H9 (cell line): ENCODE measurements at regions not wholly inside any gene's neighbourhood (a gene's known extent, or its start where the extent isn't known, plus 50 kb on each side); places are given as distances from the start of the nearest gene placed in this dataset.

Experiments used
- DNase-seq: peaks from one replicate; pipeline ENCODE4 v3.0.0-alpha.2; 2017
- H2AFZ ChIP-seq: one replicate; pipeline ENCODE4 v1.6.1; 2013; ENCODE audit warnings: mild to moderate bottlenecking, low read length, control low read depth, moderate library complexity
- H2AK5ac ChIP-seq: 2 replicates; pipeline ENCODE4 v1.6.1; 2013; ENCODE audit warnings: low read length, control low read depth, mixed read lengths; ENCODE audit not compliant: insufficient read length
- H2BK120ac ChIP-seq: one replicate; pipeline ENCODE4 v1.6.1; 2013; ENCODE audit warnings: low read depth, mild to moderate bottlenecking, low read length, control low read depth, inconsistent platforms; ENCODE audit not compliant: poor library complexity, severe bottlenecking
- H2BK12ac ChIP-seq: 2 replicates; pipeline ENCODE4 v1.6.1; 2013; ENCODE audit warnings: low read length, control low read depth, mixed read lengths, low read depth; ENCODE audit not compliant: insufficient read length
- H2BK15ac ChIP-seq: 2 replicates; pipeline ENCODE4 v1.6.1; 2013; ENCODE audit warnings: low read depth, low read length, control low read depth
- H2BK20ac ChIP-seq: one replicate; pipeline ENCODE4 v1.6.1; 2013; ENCODE audit warnings: low read depth, mild to moderate bottlenecking, low read length, control low read depth, inconsistent platforms; ENCODE audit not compliant: poor library complexity, severe bottlenecking
- H2BK5ac ChIP-seq: 2 replicates; pipeline ENCODE4 v1.6.1; 2013; ENCODE audit warnings: low read length, control low read depth, mixed read lengths; ENCODE audit not compliant: insufficient read length
- H3K14ac ChIP-seq: 2 replicates; pipeline ENCODE4 v1.6.1; 2013; ENCODE audit warnings: low read length, control low read depth; ENCODE audit not compliant: insufficient read depth
- H3K18ac ChIP-seq: 2 replicates; pipeline ENCODE4 v1.6.1; 2013; ENCODE audit warnings: low read depth, mild to moderate bottlenecking, mixed read lengths, low read length, control low read depth; ENCODE audit not compliant: insufficient read length
- H3K23ac ChIP-seq: 2 replicates; pipeline ENCODE4 v1.6.1; 2013; ENCODE audit warnings: low read length, control low read depth, mixed read lengths, low read depth; ENCODE audit not compliant: insufficient read length
- H3K23me2 ChIP-seq: 2 replicates; pipeline ENCODE4 v1.6.1; 2013; ENCODE audit warnings: low read depth, mild to moderate bottlenecking, mixed read lengths, low read length, control low read depth; ENCODE audit not compliant: insufficient read length, poor library complexity, severe bottlenecking
- H3K27ac ChIP-seq: 2 replicates; pipeline ENCODE4 v1.5.1; 2013; ENCODE audit warnings: low read length, control low read depth, mixed read lengths, low read depth; ENCODE audit not compliant: insufficient read length
- H3K27me3 ChIP-seq: 2 replicates; pipeline ENCODE4 v1.6.1; 2013; ENCODE audit warnings: low read length, control low read depth, inconsistent platforms; ENCODE audit not compliant: insufficient read depth
- H3K4ac ChIP-seq: 2 replicates; pipeline ENCODE4 v1.6.1; 2013; ENCODE audit warnings: low read depth, mild to moderate bottlenecking, control low read depth, inconsistent platforms, low read length, moderate library complexity
- H3K4me1 ChIP-seq: 2 replicates; pipeline ENCODE4 v1.6.1; 2013; ENCODE audit warnings: low read length, control low read depth, inconsistent platforms; ENCODE audit not compliant: insufficient read depth
- H3K4me2 ChIP-seq: 2 replicates; pipeline ENCODE4 v1.6.1; 2013; ENCODE audit warnings: low read length, control low read depth, mixed read lengths; ENCODE audit not compliant: insufficient read length, insufficient read depth
- H3K56ac ChIP-seq: 2 replicates; pipeline ENCODE4 v1.6.1; 2013; ENCODE audit warnings: low read depth, mild to moderate bottlenecking, mixed read lengths, low read length, control low read depth; ENCODE audit not compliant: insufficient read length
- H3K79me1 ChIP-seq: 2 replicates; pipeline ENCODE4 v1.6.1; 2013; ENCODE audit warnings: low read depth, mild to moderate bottlenecking, moderate library complexity, low read length, control low read depth, inconsistent platforms; ENCODE audit not compliant: insufficient read depth, poor library complexity, severe bottlenecking
- H3K79me2 ChIP-seq: 2 replicates; pipeline ENCODE4 v1.6.1; 2013; ENCODE audit warnings: low read length, control low read depth, inconsistent platforms; ENCODE audit not compliant: insufficient read depth
- H3K9ac ChIP-seq: 2 replicates; pipeline ENCODE4 v1.6.1; 2013; ENCODE audit warnings: low read length, control low read depth, mixed read lengths; ENCODE audit not compliant: insufficient read length; ENCODE audit errors: extremely low read depth
- H3K9me3 ChIP-seq: one replicate; pipeline ENCODE4 v1.6.1; 2013; ENCODE audit warnings: low read depth, low read length, inconsistent platforms; ENCODE audit not compliant: control insufficient read depth
- H3T11ph ChIP-seq: one replicate; pipeline ENCODE4 v1.6.1; 2013; ENCODE audit warnings: mild to moderate bottlenecking, low read length, control low read depth, inconsistent platforms
- H4K20me1 ChIP-seq: one replicate; pipeline ENCODE4 v1.6.1; 2013; ENCODE audit not compliant: control insufficient read depth, insufficient read length, insufficient read depth
- H4K5ac ChIP-seq: 2 replicates; pipeline ENCODE4 v1.6.1; 2013; ENCODE audit warnings: low read depth, mild to moderate bottlenecking, mixed read lengths, low read length, control low read depth; ENCODE audit not compliant: insufficient read length
- H4K8ac ChIP-seq: replicated peaks from 2 replicates; pipeline ENCODE4 v1.6.1; 2013; ENCODE audit warnings: low read length, control low read depth, mixed read lengths, low read depth; ENCODE audit not compliant: insufficient read length
- H4K91ac ChIP-seq: 2 replicates; pipeline ENCODE4 v1.6.1; 2013; ENCODE audit warnings: low read depth, mild to moderate bottlenecking, moderate library complexity, mixed read lengths, low read length, control low read depth; ENCODE audit not compliant: insufficient read length
- H3K27ac Mint-ChIP-seq, 3 experiments: 2 replicates in 2 of 3; 3 replicates in 1 of 3; pipeline ENCODE4 v1.8.0; 2020 to 2021; ENCODE audit warnings: mixed read lengths in 3 of 3, mild to moderate bottlenecking in 1 of 3, moderate library complexity in 1 of 3
- H3K27me3 Mint-ChIP-seq: 2 replicates; pipeline ENCODE4 v1.8.0; 2021; ENCODE audit warnings: low read depth, mild to moderate bottlenecking, moderate library complexity, mixed read lengths
- H3K36me3 Mint-ChIP-seq, 3 experiments: 2 replicates in 2 of 3; 3 replicates in 1 of 3; pipeline ENCODE4 v1.8.0; 2020 to 2021; ENCODE audit warnings: low read depth in 3 of 3, mixed read lengths in 3 of 3; ENCODE audit not compliant: insufficient read depth in 1 of 3
- H3K4me1 Mint-ChIP-seq, 2 experiments: 2 replicates each; pipeline ENCODE4 v1.8.0; 2020; ENCODE audit warnings: mixed read lengths in 2 of 2
- H3K4me3 Mint-ChIP-seq, 2 experiments: 2 replicates in 1 of 2; 3 replicates in 1 of 2; pipeline ENCODE4 v1.8.0; 2020 to 2021; ENCODE audit warnings: mild to moderate bottlenecking in 2 of 2, mixed read lengths in 2 of 2, moderate library complexity in 1 of 2
- H3K9me3 Mint-ChIP-seq, 2 experiments: 2 replicates in 1 of 2; 3 replicates in 1 of 2; pipeline ENCODE4 v1.8.0; 2020; ENCODE audit warnings: mild to moderate bottlenecking in 2 of 2, mixed read lengths in 2 of 2, moderate library complexity in 1 of 2
- WGBS: extraction: QIAGEN DNeasy Blood & Tissue Kit; methylation state at CpG from one replicate; pipeline ENCODE4 v1.1.7; 2013; ENCODE audit warnings: missing lambda C conversion rate, low lambda C conversion rate, mixed read lengths; ENCODE audit not compliant: insufficient read length; ENCODE audit errors: extremely low coverage; 5-methylcytosine and 5-hydroxymethylcytosine counted together
- TF ChIP-seq, protein P1 (sequence below): fragments of 200-600 bp; sonication (generic); conservative IDR thresholded peaks from 3 replicates; pipeline ENCODE4 v1.8.0; 2021; ENCODE audit warnings: antibody characterized with exemption, mild to moderate bottlenecking

DNA sequence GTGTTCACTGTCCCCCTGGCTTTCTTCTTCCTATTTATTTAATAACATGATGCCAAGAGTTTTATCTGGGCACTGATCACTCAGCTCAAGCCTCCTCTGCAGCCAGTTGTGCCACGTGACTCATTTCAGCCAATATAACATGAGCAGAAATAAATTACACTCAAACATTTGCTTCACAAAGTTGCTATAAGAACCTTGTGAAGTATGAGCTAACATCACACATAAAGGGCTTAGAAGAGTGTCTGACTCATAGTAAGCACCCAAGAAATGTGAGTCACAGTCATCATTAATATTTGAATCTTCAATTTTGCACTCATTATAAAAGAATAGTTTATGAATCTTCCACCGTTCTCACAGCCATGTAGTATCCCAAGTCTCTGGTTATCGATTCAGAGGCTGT lies 414.6 kb upstream of the NPVF start:
- Histone ChIP-seq H2BK12ac (no peak overlapping the region), H3K23me2 (no peaks in the 10 kb centered on the region), H3K9ac (no peak overlapping the region), H3K4me1 (no peaks in the 10 kb centered on the region), H3K14ac (no peak overlapping the region), H3K79me1 (no peaks in the 10 kb centered on the region), H2AFZ (no peak overlapping the region), H3K9me3 (no peaks in the 10 kb centered on the region), H3K4me2 (no peak overlapping the region), H4K20me1 (no peaks in the 10 kb centered on the region), H3K27ac (no peak overlapping the region), H3T11ph (no peak overlapping the region), H2BK20ac (no peak overlapping the region), H3K79me2 (no peaks in the 10 kb centered on the region), H4K91ac (no peak overlapping the region), H2AK5ac (no peak overlapping the region), H2BK5ac (no peak overlapping the region), H4K8ac (no peak overlapping the region), H3K27me3 (no peaks in the 10 kb centered on the region), H3K23ac (no peak overlapping the region), H4K5ac (no peak overlapping the region), H2BK120ac (no peak overlapping the region), H3K56ac (no peak overlapping the region), H2BK15ac (no peak overlapping the region), H3K4ac (no peak overlapping the region), H3K18ac (no peak overlapping the region)
- Mint-ChIP-seq H3K4me3 (no peak overlapping the region), H3K27me3 (no peaks in the 10 kb centered on the region; the same call in 1 of the 2 replicates), H3K27ac (no peak overlapping the region), H3K4me1 (no peaks in the 10 kb centered on the region), H3K9me3 (no peaks in the 10 kb centered on the region), H3K36me3 (no peaks in the 10 kb centered on the region)
- no CpG with 5 or more reads among the region's 3 CpGs for WGBS
- no peak for DNase-seq
- TF ChIP-seq, protein P1, sequence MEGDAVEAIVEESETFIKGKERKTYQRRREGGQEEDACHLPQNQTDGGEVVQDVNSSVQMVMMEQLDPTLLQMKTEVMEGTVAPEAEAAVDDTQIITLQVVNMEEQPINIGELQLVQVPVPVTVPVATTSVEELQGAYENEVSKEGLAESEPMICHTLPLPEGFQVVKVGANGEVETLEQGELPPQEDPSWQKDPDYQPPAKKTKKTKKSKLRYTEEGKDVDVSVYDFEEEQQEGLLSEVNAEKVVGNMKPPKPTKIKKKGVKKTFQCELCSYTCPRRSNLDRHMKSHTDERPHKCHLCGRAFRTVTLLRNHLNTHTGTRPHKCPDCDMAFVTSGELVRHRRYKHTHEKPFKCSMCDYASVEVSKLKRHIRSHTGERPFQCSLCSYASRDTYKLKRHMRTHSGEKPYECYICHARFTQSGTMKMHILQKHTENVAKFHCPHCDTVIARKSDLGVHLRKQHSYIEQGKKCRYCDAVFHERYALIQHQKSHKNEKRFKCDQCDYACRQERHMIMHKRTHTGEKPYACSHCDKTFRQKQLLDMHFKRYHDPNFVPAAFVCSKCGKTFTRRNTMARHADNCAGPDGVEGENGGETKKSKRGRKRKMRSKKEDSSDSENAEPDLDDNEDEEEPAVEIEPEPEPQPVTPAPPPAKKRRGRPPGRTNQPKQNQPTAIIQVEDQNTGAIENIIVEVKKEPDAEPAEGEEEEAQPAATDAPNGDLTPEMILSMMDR, result no peak
